ENCODE measurements at regions not wholly inside any gene's neighbourhood (a gene's known extent, or its start where the extent isn't known, plus 50 kb on each side); places are given as distances from the start of the nearest gene placed in this dataset.
A peak's percentile ranks its signal among the peaks of the same experiment; 100 is the strongest.
"Not testable (repeated sequence)": the region's sequence is repeated elsewhere in the genome, so short reads cannot be mapped to it uniquely, and the experiment has no call there.

- H3K27ac ChIP-seq (replicated peaks); DNase-seq (ENCODE audit: low read depth in 1 of 2, low spot score in 1 of 2); H3K27me3 ChIP-seq (ENCODE audit: insufficient read depth, poor library complexity, severe bottlenecking); H3K4me3 ChIP-seq (replicated peaks; ENCODE audit: insufficient read depth, low read length): not testable (repeated sequence)
Observed at GRCh38 chr7:5121256-5121655, 68.8 kb upstream of the WIPI2 start.

DNA sequence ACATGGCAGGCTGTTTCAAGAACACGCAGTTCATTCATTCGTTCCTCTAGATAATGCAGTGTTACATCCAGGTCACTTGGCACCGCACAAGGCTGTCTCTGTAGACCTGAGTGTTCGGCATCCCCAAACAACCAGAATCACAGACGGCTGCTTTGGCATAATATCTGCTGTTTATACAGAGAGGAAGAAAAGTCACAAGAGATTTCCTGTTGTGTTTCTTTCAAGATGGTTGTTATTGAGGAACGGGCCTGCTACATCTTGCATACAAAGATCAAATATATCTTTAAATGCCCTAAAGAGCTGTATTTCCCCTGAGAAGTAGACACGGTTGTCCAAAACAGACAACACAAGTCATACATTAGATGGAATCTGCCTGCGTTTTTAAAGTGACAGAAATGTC is 58.8 kb upstream of the WIPI2 start:
- DNase-seq (ENCODE audit: low read depth in 1 of 2, low spot score in 1 of 2); H3K27me3 ChIP-seq (ENCODE audit: insufficient read depth, poor library complexity, severe bottlenecking); H3K27ac ChIP-seq (replicated peaks); H3K4me3 ChIP-seq (replicated peaks; ENCODE audit: insufficient read depth, low read length): not testable (repeated sequence)

- no peaks in the 10 kb centered on the region for H3K27me3 ChIP-seq (ENCODE audit: insufficient read depth, poor library complexity, severe bottlenecking)
- TF ChIP-seq CTCF (IDR thresholded peaks at IDR 0.05; ENCODE audit: insufficient read depth, low read length) (no peak), GABPA (IDR thresholded peaks at IDR 0.05; ENCODE audit: low read depth) (no peak), POLR2AphosphoS5 (IDR thresholded peaks at IDR 0.05; ENCODE audit: low read depth) (no peak), SPI1 (IDR thresholded peaks at IDR 0.05; ENCODE audit: borderline replicate concordance, low read depth) (no peak)
- TF ChIP-seq, protein P1, sequence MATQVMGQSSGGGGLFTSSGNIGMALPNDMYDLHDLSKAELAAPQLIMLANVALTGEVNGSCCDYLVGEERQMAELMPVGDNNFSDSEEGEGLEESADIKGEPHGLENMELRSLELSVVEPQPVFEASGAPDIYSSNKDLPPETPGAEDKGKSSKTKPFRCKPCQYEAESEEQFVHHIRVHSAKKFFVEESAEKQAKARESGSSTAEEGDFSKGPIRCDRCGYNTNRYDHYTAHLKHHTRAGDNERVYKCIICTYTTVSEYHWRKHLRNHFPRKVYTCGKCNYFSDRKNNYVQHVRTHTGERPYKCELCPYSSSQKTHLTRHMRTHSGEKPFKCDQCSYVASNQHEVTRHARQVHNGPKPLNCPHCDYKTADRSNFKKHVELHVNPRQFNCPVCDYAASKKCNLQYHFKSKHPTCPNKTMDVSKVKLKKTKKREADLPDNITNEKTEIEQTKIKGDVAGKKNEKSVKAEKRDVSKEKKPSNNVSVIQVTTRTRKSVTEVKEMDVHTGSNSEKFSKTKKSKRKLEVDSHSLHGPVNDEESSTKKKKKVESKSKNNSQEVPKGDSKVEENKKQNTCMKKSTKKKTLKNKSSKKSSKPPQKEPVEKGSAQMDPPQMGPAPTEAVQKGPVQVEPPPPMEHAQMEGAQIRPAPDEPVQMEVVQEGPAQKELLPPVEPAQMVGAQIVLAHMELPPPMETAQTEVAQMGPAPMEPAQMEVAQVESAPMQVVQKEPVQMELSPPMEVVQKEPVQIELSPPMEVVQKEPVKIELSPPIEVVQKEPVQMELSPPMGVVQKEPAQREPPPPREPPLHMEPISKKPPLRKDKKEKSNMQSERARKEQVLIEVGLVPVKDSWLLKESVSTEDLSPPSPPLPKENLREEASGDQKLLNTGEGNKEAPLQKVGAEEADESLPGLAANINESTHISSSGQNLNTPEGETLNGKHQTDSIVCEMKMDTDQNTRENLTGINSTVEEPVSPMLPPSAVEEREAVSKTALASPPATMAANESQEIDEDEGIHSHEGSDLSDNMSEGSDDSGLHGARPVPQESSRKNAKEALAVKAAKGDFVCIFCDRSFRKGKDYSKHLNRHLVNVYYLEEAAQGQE (IDR thresholded peaks at IDR 0.05; ENCODE audit: insufficient replicate concordance, low read depth): no peak
- H3K4me3 ChIP-seq (replicated peaks; ENCODE audit: insufficient read depth, low read length): no peak overlapping the region
- no peak for DNase-seq (ENCODE audit: low read depth in 1 of 2, low spot score in 1 of 2)
- H3K27ac ChIP-seq (replicated peaks): no peak overlapping the region
Observed at GRCh38 chr7:5132539-5132938, 57.5 kb upstream of the WIPI2 start.

DNA sequence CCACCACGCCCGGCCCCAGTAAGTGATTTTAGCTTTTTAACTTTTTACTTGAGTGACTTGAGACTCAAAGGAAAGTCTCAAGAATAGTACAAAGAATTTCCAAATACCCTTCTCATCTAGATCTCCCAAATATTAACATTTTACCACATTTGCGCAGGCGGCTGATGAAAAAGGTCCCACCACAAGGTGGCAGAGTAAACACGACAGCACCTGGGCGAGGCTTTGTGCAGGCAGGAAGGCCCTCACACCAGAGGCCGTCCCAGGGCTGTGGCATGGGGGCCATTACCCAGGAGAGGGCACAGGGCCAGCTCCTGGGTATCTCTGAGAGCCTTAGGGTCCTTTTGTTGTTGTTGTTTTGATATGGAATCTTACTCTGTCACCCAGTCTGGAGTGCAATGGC is 50.0 kb upstream of the WIPI2 start:
- TF ChIP-seq POLR2AphosphoS5 (IDR thresholded peaks at IDR 0.05; ENCODE audit: low read depth) (no peak), CTCF (IDR thresholded peaks at IDR 0.05; ENCODE audit: insufficient read depth, low read length) (peak; percentile 10), SPI1 (IDR thresholded peaks at IDR 0.05; ENCODE audit: borderline replicate concordance, low read depth) (no peak), GABPA (IDR thresholded peaks at IDR 0.05; ENCODE audit: low read depth) (no peak)
- TF ChIP-seq, protein P1 (IDR thresholded peaks at IDR 0.05; ENCODE audit: insufficient replicate concordance, low read depth): no peak
- Histone ChIP-seq H3K27ac (replicated peaks) (no peak overlapping the region), H3K27me3 (ENCODE audit: insufficient read depth, poor library complexity, severe bottlenecking) (peaks cover 4% of the 10 kb centered on the region), H3K4me3 (replicated peaks; ENCODE audit: insufficient read depth, low read length) (no peak overlapping the region)
- peak in 1 of 2 experiments; percentile 39 for DNase-seq (ENCODE audit: low read depth in 1 of 2, low spot score in 1 of 2)
